Muscle of arm (tissue), 1 donor: ENCODE measurements at regions not wholly inside any gene's neighbourhood (a gene's known extent, or its start where the extent isn't known, plus 50 kb on each side); places are given as distances from the start of the nearest gene placed in this dataset.
A peak's percentile ranks its signal among the peaks of the same experiment; 100 is the strongest.
"Not testable (repeated sequence)": the region's sequence is repeated elsewhere in the genome, so short reads cannot be mapped to it uniquely, and the experiment has no call there.

ENCODE experiments used
- DNase-seq: peaks from one replicate; pipeline ENCODE4 v3.0.0-alpha.2; 2013

DNA sequence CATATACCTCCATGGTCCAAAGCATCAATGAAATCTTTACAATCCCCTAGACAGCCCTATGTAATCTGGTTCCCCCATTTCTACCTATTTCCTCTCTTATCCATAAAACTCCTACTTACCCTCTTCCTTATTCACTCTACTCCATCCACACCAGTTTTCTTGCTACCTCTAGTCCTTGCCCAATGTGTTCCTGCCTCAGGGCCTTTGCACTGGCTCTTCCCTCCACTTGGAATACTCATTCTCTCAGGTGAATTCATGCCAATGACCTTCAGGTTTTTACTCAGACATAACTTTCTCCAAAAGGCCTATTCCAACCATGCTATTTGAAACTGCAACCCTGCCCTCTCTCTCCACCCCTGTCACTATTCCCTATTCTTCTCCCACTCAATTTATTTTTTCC is 138.7 kb upstream of the KRR1 start:
- DNase-seq = no peak

DNA sequence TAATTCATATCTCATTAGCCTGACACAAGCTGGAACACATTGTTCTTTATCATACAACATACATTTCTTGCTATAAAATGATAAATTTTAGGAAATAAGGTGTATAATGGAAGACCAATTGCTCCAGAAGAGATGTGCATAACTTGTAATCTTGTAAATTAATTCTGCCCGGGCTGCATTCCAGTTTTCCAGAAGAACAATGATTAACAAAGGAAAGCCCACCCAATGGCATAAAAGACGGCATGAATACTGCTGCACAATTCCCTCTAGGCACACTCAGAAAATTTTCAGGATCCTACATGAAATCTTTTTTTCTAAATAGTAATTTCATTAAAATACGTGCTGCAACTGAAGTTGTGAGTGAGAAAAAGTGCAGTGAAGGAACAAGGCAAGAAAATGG is 137.4 kb upstream of the KRR1 start:
- DNase-seq = no peak

DNA sequence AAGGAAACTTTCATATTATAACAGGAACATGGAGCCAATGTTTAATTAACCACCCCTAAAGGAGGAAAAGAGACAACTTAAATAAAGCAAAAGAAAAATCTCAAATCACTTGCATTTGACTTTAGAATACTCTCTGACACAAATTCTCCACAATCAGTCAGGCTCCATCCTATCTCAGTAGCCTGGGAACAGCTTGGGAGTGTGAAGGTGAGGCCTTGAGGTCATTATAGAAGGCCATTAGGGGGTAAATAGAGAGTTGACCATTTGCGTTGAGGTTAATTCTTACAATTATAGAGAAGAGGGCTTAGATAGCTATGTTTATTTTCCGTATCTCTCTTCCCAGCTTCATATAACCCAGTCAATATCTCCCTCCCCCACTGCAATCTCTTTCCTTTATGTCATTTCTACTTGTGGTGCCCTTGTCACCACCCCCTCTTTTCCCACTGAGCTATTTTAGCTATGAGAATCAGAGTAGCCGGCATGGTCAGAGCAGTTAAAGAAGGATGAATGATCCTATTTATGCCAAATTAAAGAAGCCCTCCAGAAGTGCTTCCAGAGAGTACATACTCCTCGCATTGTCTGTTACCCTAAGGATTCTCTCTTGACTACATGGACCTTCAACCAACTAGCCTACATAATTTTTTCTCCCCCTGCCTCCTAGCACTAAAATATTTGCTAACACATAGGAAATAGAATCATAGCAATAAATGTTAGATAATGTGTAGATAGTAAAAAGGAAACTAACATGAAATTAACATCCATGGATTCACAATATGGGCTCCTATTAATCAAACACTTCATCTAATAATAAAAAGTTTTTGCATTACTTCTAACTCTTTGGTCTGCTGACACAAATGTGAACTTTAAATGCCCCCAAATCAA is 135.2 kb upstream of the KRR1 start:
- DNase-seq = no peak

DNA sequence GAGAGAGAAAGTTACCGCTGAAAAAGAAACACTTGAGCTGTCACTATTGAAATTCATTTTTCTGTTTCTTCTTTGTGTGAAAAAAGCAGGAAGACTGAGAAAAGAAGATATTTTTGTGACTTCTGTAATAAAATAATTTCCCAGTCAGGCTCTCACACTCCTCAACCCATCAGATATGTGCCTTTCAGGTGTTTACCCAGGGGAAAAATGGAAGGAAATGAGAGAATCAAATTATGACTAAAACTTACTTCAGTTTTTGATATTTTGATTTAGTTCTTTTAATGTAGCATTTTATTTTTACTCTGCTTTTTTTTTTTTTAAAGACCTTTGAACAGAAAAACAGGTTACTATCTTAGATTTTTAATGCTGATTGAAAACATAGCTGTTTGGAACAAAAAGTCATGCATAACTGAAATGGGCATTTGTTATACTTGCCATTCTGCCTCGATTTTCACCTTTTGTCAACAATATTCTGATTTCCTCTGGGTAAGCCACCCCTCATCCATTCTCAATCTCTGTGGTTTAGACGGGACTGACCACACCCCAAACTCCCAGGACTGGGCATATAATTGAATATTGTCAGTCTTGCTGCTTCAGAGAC is 133.2 kb upstream of the KRR1 start:
- DNase-seq = no peak

DNA sequence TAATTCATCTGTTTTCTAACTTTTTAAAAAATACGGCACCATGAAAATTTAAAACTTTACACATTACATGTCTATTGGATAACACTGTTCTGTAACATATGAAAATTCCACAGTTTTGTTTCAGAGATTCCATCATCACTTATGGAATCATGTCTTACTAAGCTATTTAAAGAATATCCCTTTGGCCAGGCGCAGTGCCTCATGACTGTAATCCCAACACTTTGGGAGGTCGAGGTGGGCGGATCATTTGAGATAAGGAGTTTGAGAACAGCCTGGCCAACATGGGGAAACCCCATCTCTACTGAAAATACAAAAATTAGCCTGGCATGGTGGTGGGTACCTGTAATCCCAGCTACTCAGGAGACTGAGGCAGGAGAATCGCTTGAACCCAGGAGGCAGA is 131.7 kb upstream of the KRR1 start:
- DNase-seq = not testable (repeated sequence)

DNA sequence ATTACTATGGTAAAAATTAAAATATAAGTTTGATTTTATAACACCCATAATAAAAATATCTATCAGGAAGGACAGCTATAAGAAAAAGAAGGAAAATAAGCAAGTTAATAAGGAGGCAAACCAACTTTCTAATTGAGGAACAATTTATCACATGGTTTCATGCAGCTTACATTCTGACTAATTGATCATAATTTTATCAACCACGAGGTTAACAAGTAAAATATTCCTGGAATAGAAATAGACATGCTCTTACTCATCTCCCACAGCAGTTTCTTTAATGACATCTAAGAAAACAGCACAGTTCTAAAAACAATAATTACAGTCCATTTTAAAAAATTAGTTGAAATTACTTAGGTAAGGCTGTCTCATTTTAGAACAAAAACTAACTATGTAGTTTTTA is 130.8 kb upstream of the KRR1 start:
- DNase-seq = no peak

DNA sequence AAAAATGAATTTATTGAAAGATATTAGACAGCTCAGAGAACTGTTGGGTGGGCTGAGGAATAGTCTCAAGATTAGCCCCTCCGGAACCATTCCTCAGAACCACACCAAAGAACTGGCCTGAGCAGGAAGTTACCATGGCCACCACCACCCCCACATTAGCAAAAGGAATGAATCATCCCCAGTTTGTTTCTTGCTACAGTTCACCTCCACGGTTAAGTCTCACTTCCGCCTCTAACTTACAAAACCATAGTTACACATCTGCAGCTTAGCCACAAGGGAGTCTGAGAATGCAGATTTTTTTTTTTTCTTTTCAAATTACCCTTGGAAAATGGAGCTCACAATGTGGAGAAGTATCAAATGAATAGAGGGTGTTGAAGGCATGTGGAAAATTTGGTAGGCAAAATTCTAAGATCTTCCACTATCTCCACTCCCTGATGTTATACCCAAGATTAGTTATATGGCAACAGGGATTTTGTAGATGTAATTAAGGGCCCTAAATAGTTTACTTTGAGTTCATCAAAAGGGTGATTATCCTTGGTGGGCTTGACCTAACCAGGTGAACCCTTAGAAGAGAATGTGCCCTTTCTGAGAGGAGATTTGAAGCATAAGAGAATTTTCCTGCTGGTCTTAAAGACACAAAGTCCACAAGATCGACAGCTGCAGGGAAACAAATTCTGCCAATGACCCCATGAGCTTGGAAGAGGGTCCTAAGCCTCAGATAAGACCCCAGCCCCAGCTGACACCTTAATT is 129.8 kb upstream of the KRR1 start:
- no peak for DNase-seq

DNA sequence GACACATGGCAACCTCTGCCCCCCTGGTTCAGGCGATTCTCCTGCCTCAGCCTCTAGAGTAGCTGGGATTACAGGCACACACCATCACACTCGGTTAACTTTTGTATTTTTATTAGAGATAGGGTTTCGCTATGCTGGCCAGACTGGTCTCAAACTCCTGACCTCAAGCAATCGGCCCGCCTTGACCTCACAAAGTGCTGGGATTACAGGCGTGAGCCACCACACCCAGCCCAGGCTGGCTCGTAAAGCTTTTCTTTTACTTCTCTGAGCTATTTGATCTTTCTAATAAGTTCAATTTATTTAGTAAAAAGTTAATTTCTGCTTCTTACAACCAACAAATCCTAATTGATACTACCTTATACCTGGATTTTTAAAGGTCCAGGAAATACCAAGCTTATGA is 127.4 kb upstream of the KRR1 start:
- no peak for DNase-seq

DNA sequence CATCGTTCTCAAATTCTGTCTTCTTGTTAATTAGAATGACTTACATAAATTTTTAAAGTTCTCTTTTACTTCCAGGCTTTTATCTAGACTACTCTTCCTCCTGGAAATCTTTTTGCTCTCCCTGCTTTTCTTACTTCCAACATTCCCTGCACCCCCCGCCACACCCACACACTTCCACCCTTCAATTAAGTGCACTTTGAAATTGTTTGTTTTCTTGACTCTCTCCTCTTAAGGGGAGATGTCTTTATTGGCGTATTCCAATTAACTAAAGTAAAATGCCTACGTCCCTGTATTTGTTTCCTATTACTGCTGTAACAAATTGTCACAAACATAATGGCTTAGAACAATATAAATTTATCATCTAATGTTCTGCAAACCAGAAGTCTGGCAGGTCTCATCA is 125.2 kb upstream of the KRR1 start:
- no peak for DNase-seq

DNA sequence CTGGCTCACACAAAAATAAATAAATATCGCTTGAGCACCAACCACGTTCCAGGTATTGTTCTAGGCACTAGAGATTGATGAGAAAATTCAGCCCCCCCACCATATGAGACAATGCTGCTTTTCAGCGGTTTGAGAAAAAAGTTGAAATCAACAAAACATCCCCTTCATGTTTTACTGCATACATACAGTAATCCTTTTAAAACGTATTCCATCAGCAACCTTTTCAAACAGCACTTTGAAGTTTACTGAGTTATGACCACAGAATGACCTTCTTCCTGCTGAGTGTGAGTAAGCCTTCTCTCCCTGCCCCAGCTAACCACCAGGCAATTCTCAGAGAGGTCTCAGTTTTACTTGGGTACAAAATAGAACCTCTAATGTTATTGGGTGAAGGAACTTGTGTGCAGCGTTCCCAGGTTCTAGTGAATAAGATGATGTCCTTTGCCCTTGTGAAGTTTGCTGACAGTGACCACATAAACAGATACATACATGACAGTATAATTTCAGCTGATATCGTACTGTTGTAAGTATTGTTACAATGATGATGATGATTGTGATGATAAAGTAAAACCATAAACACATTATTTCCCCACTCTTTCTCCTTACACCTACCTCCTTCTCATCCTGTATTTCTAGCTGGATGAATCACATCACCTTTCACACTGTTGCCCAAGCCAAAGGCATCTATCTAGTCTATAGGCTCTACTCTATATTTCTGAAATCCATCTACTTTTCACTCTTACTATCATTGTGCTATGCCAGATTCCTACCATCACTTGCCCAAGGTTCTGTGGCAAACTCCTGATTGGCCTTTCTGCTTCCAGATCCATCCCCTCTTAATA is 124.4 kb upstream of the KRR1 start:
- DNase-seq = no peak

DNA sequence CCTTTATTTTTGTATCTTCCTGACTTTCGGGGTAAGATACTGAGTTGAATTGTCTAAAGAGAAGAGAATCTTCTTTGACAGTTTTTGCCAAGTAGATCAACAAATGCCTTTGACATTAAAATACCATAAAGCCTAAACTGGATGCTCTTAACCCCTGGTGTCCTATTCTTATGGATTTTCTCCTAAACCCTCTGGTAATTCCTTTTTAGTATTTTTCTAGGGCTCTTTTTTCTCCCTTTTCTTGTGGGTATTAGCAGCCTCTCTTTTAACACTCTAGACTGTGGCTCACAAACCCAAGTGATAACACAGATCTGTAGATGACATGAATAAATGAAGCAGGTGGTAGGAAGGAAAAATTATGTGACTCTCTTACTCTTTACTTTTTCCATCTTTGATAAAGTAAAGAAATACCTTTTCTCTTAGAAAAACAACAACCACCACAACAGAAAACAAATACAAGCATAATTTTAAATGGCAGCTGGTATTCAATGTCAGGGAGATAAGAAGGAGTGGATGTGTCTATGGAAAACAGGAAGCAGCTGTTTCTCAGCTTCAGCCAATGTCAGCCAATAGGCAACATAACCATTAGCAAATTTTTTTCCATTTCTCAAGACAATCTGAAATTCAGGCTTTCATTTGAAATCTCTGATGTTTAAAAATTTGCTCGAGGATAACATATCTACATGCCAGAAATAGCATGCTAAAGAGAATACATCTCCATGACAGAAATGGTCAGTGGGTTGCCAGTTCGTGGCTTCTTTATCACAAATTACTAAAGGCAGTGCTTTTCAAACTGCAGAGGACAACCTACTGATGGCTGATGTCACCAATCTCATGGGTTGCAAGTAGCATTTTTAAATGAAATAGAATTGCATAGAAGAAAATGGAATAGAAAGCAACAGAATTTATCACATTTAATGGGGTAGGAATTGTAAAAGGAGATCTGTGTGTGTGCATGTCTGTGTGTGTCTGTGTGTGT is 123.1 kb upstream of the KRR1 start:
- no peak for DNase-seq

DNA sequence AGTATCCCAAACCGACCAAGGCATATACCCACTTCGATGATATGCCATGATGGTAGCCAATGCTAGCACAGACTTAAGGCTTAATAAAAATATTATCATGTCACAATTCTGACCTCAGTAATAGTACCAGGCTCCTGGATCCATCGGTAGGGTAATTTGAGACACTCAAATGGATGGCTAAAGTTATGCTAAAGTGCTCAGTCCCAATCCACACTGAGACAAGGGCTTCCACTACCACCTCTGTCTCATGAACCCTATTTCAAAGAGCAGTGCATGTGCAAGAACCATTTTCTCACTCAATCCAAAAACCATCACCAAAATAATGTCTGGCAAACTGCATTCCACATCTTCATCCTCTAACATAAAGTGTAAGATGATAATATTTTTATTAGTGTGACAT is 122.4 kb upstream of the KRR1 start:
- DNase-seq = no peak

DNA sequence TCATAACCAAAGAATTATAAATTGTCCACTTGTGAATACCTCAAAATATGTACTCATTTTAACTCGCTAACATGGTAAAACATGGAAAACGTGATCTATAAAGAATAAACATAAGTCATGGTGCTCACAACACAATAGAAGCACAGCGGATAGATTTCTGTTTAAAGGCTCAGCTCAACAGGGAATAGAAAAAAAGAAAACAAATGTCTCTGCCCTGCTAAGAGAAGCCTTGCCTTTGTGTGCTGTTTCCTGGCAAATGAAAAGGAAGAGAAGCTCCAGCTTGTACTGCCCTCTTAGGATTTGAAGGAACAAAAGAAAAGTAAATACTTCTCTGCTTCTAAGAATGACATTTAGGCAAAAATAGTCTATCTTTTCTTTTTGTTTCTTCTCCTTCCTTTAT is 121.0 kb upstream of the KRR1 start:
- peak; percentile 9 for DNase-seq

DNA sequence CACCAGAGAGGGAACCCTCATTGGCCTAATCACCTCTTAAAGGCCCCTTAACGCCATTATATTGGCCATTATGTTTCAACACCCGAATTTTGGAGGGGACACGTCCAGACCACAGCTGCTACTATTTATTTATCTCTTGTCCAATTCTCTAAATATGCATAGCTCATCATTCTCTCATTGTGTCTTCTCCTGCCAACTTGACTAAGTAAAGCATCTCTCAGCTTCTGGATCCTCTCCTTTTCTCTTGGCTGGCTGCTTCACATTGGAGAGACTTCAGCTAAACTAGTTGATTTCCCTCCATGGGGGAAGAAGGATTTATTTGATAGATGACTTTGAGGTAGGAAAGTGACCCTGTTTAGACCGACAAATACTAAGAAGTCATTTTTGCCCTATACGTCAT is 120.4 kb upstream of the KRR1 start:
- DNase-seq = peak; percentile 73

DNA sequence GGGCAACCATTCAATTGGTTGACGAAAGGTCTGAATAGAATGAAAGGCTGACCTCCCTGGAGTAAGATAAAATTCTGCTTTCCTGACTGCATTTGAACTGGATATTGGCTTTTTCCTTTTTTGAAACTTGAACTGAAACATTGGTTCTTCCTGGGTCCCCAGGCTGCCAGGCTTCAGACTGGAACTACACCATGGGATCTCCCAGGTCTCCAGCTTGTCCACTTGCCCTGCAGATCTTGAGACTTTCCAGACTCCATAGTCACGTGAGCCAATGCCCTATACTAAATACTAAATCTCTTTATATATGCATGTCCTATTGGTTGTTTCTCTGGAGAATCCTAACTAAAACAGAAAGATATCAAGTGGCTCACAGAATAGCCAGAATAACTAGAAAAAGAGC is 118.7 kb upstream of the KRR1 start:
- DNase-seq = no peak

DNA sequence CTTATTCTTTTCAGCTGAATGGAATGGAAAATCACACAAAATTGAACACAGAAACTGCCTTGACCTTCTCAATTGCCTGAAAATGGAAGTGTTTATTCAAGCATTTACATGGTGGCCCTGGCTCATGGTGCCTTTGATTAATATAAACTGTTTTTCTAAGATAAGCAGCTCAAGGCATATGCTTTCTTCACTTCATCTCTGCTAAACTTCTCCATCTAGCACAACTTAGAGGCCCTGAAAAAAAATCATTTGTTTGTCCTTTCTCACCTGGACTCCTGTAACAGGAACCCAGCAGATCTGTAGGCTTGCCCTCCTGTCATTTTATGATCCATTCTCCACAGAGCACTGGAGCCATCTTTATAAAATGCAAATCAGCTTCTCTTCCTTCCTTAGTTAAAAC is 117.5 kb upstream of the KRR1 start:
- no peak for DNase-seq

DNA sequence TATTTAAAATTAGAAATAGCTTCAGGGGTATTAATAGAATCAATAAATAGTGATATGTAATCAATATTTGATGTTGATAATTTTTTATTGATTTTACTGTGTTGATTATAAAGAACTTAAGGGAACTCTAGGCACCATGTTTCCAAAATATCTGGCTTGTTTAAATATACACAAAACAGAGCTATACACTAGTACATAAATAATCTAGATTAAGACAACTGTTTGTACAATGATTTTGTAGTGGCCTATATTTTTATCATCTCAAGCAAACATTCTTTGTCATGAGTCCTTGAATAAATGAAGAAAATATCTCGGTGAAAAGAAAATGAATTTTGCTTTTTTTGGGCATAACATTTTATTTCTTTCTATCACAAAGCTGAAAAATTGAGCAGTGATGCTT is 117.1 kb upstream of the KRR1 start:
- no peak for DNase-seq

DNA sequence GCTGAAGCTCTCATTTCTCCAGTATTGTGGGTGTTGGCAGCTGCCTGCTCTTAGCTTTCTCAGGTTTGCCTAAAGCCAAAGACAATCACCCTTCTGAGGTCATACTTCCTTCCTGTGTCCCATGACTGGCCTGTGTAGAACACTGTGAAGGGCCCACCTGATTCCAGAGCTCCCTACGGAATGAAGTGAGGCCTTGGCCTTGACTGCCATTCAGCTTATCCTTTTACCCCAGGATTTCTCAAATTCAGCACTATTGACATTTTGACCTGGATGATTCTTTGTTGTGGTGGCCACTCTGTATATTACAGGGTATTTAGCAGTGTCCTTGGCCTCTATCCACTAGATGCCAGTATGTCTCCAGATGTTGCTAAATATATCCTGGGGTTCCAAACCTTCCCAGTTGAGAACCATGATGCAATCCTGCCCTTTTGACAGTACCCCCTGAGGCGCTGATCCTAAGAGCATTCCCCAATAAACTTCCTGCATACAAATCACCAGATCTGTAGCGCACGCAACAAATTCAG is 112.3 kb upstream of the KRR1 start:
- no peak for DNase-seq

DNA sequence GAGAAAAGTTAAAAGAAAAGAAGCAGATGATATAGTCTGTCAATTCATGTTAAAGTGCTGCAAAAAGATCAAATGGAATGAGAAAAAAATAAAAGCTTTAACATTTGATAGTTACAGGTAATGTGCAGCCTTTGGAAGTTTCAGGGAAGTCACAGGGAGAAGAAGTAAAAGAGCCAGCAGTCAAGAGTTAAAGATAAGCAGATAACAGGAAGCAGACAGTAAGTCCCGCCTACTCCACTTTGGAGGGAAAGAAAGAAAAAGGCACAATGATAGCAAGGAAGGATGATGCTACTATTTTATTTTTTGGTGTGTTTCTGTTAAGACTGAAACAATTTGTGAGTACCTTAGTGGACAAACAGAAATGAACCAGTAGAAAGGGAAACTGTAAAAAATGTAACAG is 111.1 kb upstream of the KRR1 start:
- DNase-seq = no peak

DNA sequence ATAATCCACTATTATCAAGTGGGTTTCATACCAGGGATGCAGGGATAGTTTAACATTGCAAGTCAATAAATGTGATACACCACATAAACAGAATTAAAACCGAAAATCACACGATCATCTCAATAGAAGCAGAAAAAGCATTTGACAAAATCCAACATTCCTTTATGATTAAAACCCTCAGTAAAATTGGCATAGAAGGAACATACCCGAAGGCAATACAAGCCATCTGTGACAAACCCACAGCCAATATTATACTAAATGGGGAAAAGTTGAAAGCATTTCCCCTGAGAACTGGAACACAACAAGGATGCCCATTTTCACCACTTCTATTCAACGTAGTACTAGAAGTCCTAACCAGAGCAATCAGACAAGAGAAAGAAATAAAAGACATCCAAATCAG is 103.0 kb upstream of the KRR1 start:
- DNase-seq = not testable (repeated sequence)

DNA sequence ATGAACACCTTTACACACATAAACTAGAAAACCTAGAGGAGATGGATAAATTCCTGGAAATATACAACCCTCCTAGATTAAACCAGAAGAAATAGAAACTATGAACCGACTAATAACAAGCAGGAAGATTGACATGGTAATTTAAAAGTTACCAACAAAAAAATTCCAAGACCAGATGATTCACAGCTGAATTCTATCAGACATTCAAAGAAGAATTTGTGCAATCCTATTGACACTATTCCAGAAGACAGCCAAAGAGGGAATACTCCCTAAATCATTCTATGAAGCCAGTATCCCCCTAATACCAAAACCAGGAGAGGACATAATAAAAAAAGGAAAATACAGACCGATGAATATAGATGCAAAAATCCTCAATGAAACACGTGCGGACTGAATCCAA is 102.6 kb upstream of the KRR1 start:
- DNase-seq = no peak
